ENCODE measurements at regions not wholly inside any gene's neighbourhood (a gene's known extent, or its start where the extent isn't known, plus 50 kb on each side); places are given as distances from the start of the nearest gene placed in this dataset.

GRCh38 chr13:87736849-87737385 is 65.7 kb downstream of the SLITRK5 start:
- no peaks in the 10 kb centered on the region for H3K27me3 Mint-ChIP-seq (ENCODE audit: low read depth)
- ATAC-seq (replicated peaks in 1 of 2): no peak
- H3K4me1 Mint-ChIP-seq (ENCODE audit: low read depth): no peaks in the 10 kb centered on the region

GRCh38 chr13:87754097-87754496 is 82.9 kb downstream of the SLITRK5 start:
- ATAC-seq (replicated peaks in 1 of 2) (no peak), DNase-seq (no peak)
- no peaks in the 10 kb centered on the region for H3K27me3 Mint-ChIP-seq (ENCODE audit: low read depth)
- no peaks in the 10 kb centered on the region for H3K4me1 Mint-ChIP-seq (ENCODE audit: low read depth)
- no peaks in the 10 kb centered on the region for H3K36me3 Mint-ChIP-seq (ENCODE audit: insufficient read depth in 2 of 2)
- H3K4me3 Mint-ChIP-seq: no peak overlapping the region
- H3K9me3 Mint-ChIP-seq: no peaks in the 10 kb centered on the region
- H3K27ac Mint-ChIP-seq: no peak overlapping the region

More at GRCh38 chr13:87736849-87737385, 65.7 kb downstream of the SLITRK5 start:
- H3K36me3 Mint-ChIP-seq (ENCODE audit: insufficient read depth in 2 of 2): no peaks in the 10 kb centered on the region
- H3K9me3 Mint-ChIP-seq: peaks cover 8 to 13% of the 10 kb centered on the region in 2 donors
- no peak overlapping the region for H3K4me3 Mint-ChIP-seq
- no peak overlapping the region for H3K27ac Mint-ChIP-seq
- DNase-seq: no peak

- Mint-ChIP-seq H3K4me1 (ENCODE audit: low read depth) (no peaks in the 10 kb centered on the region), H3K27me3 (ENCODE audit: low read depth) (no peaks in the 10 kb centered on the region), H3K9me3 (peaks cover 3 to 4% of the 10 kb centered on the region in 2 donors), H3K36me3 (ENCODE audit: insufficient read depth in 2 of 2) (no peaks in the 10 kb centered on the region), H3K27ac (no peak overlapping the region), H3K4me3 (no peak overlapping the region)
- DNase-seq (no peak), ATAC-seq (replicated peaks in 1 of 2) (no peak)
These were observed 98.3 kb downstream of the SLITRK5 start for GRCh38 chr13:87769445-87769844.

GRCh38 chr13:87777387-87777786 is 106.2 kb downstream of the SLITRK5 start:
- H3K9me3 Mint-ChIP-seq: peaks cover 4 to 6% of the 10 kb centered on the region in 2 donors
- DNase-seq (no peak), ATAC-seq (replicated peaks in 1 of 2) (no peak)
- no peaks in the 10 kb centered on the region for H3K36me3 Mint-ChIP-seq (ENCODE audit: insufficient read depth in 2 of 2)
- H3K4me3 Mint-ChIP-seq: no peak overlapping the region
- H3K27me3 Mint-ChIP-seq (ENCODE audit: low read depth): no peaks in the 10 kb centered on the region
- H3K4me1 Mint-ChIP-seq (ENCODE audit: low read depth): no peaks in the 10 kb centered on the region
- no peak overlapping the region for H3K27ac Mint-ChIP-seq

GRCh38 chr13:87778128-87778527 is 107.0 kb downstream of the SLITRK5 start:
- DNase-seq: no peak
- Mint-ChIP-seq H3K4me1 (ENCODE audit: low read depth) (no peaks in the 10 kb centered on the region), H3K27me3 (ENCODE audit: low read depth) (no peaks in the 10 kb centered on the region), H3K9me3 (peaks cover 4 to 6% of the 10 kb centered on the region in 2 donors), H3K27ac (no peak overlapping the region), H3K4me3 (no peak overlapping the region), H3K36me3 (ENCODE audit: insufficient read depth in 2 of 2) (no peaks in the 10 kb centered on the region)
- no peak for ATAC-seq (replicated peaks in 1 of 2)

- no peak overlapping the region for H3K27ac Mint-ChIP-seq
- DNase-seq: no peak
- ATAC-seq (replicated peaks in 1 of 2): no peak
- no peak overlapping the region for H3K4me3 Mint-ChIP-seq
- H3K9me3 Mint-ChIP-seq: peaks cover 3 to 6% of the 10 kb centered on the region in 2 donors
- no peaks in the 10 kb centered on the region for H3K36me3 Mint-ChIP-seq (ENCODE audit: insufficient read depth in 2 of 2)
- no peaks in the 10 kb centered on the region for H3K4me1 Mint-ChIP-seq (ENCODE audit: low read depth)
- H3K27me3 Mint-ChIP-seq (ENCODE audit: low read depth): no peaks in the 10 kb centered on the region
These were observed 108.3 kb downstream of the SLITRK5 start for GRCh38 chr13:87779426-87779825.

GRCh38 chr13:87783366-87783765 is 112.2 kb downstream of the SLITRK5 start:
- Mint-ChIP-seq H3K36me3 (ENCODE audit: insufficient read depth in 2 of 2) (no peaks in the 10 kb centered on the region), H3K27ac (no peak overlapping the region), H3K4me1 (ENCODE audit: low read depth) (no peaks in the 10 kb centered on the region), H3K9me3 (peaks cover 0 to 3% of the 10 kb centered on the region in 2 donors), H3K4me3 (no peak overlapping the region), H3K27me3 (ENCODE audit: low read depth) (no peaks in the 10 kb centered on the region)
- no peak for DNase-seq
- no peak for ATAC-seq (replicated peaks in 1 of 2)

- Mint-ChIP-seq H3K4me3 (no peak overlapping the region), H3K27me3 (ENCODE audit: low read depth) (no peaks in the 10 kb centered on the region), H3K9me3 (peaks cover 0 to 2% of the 10 kb centered on the region in 2 donors), H3K4me1 (ENCODE audit: low read depth) (no peaks in the 10 kb centered on the region), H3K27ac (no peak overlapping the region), H3K36me3 (ENCODE audit: insufficient read depth in 2 of 2) (no peaks in the 10 kb centered on the region)
- DNase-seq (no peak), ATAC-seq (replicated peaks in 1 of 2) (no peak)
These were observed 117.2 kb downstream of the SLITRK5 start for GRCh38 chr13:87788363-87788762.

- no peak overlapping the region for H3K4me3 Mint-ChIP-seq
- DNase-seq: no peak
These were observed 121.7 kb downstream of the SLITRK5 start for GRCh38 chr13:87792878-87793277.

GRCh38 chr13:87798536-87798935 is 127.4 kb downstream of the SLITRK5 start:
- H3K27me3 Mint-ChIP-seq (ENCODE audit: low read depth): no peaks in the 10 kb centered on the region
- H3K27ac Mint-ChIP-seq: no peak overlapping the region
- H3K36me3 Mint-ChIP-seq (ENCODE audit: insufficient read depth in 2 of 2): no peaks in the 10 kb centered on the region
- H3K4me1 Mint-ChIP-seq (ENCODE audit: low read depth): no peaks in the 10 kb centered on the region
- no peak overlapping the region for H3K4me3 Mint-ChIP-seq
- ATAC-seq (replicated peaks in 1 of 2) (no peak), DNase-seq (no peak)
- H3K9me3 Mint-ChIP-seq: peaks cover 2 to 6% of the 10 kb centered on the region in 2 donors

More at GRCh38 chr13:87792878-87793277, 121.7 kb downstream of the SLITRK5 start:
- no peaks in the 10 kb centered on the region for H3K36me3 Mint-ChIP-seq (ENCODE audit: insufficient read depth in 2 of 2)
- H3K27ac Mint-ChIP-seq: no peak overlapping the region
- peaks cover 2% of the 10 kb centered on the region in 2 donors for H3K9me3 Mint-ChIP-seq
- ATAC-seq (replicated peaks in 1 of 2): no peak
- H3K4me1 Mint-ChIP-seq (ENCODE audit: low read depth): no peaks in the 10 kb centered on the region
- H3K27me3 Mint-ChIP-seq (ENCODE audit: low read depth): no peaks in the 10 kb centered on the region

GRCh38 chr13:87810391-87810801 is 139.2 kb downstream of the SLITRK5 start:
- DNase-seq (no peak), ATAC-seq (replicated peaks in 1 of 2) (no peak)
- Mint-ChIP-seq H3K27me3 (ENCODE audit: low read depth) (no peaks in the 10 kb centered on the region), H3K36me3 (ENCODE audit: insufficient read depth in 2 of 2) (no peaks in the 10 kb centered on the region), H3K27ac (no peak overlapping the region), H3K4me3 (no peak overlapping the region), H3K9me3 (no peaks in the 10 kb centered on the region), H3K4me1 (ENCODE audit: low read depth) (no peaks in the 10 kb centered on the region)

GRCh38 chr13:87810920-87811344 is 139.8 kb downstream of the SLITRK5 start:
- Mint-ChIP-seq H3K27me3 (ENCODE audit: low read depth) (no peaks in the 10 kb centered on the region), H3K36me3 (ENCODE audit: insufficient read depth in 2 of 2) (no peaks in the 10 kb centered on the region), H3K4me1 (ENCODE audit: low read depth) (no peaks in the 10 kb centered on the region), H3K9me3 (no peaks in the 10 kb centered on the region), H3K27ac (no peak overlapping the region), H3K4me3 (no peak overlapping the region)
- ATAC-seq (replicated peaks in 1 of 2): no peak
- DNase-seq: no peak

GRCh38 chr13:87814403-87814802 is 143.2 kb downstream of the SLITRK5 start:
- Mint-ChIP-seq H3K36me3 (ENCODE audit: insufficient read depth in 2 of 2) (no peaks in the 10 kb centered on the region), H3K4me3 (no peak overlapping the region), H3K27ac (no peak overlapping the region), H3K27me3 (ENCODE audit: low read depth) (no peaks in the 10 kb centered on the region), H3K4me1 (ENCODE audit: low read depth) (no peaks in the 10 kb centered on the region), H3K9me3 (peaks cover 0 to 1% of the 10 kb centered on the region in 2 donors)
- DNase-seq (no peak), ATAC-seq (replicated peaks in 1 of 2) (no peak)

GRCh38 chr13:87820241-87820640 is 149.1 kb downstream of the SLITRK5 start:
- Mint-ChIP-seq H3K9me3 (peaks cover 0 to 4% of the 10 kb centered on the region in 2 donors), H3K4me1 (ENCODE audit: low read depth) (no peaks in the 10 kb centered on the region), H3K27me3 (ENCODE audit: low read depth) (no peaks in the 10 kb centered on the region), H3K4me3 (no peak overlapping the region), H3K36me3 (ENCODE audit: insufficient read depth in 2 of 2) (no peaks in the 10 kb centered on the region), H3K27ac (no peak overlapping the region)
- ATAC-seq (replicated peaks in 1 of 2): no peak
- DNase-seq: no peak
